Right lung (tissue), 2 donors: ENCODE measurements at regions not wholly inside any gene's neighbourhood (a gene's known extent, or its start where the extent isn't known, plus 50 kb on each side); places are given as distances from the start of the nearest gene placed in this dataset.

Experiments
- DNase-seq, 2 donors: peaks; one replicate each; pipeline ENCODE4 v3.0.0-alpha.2; 2013

GRCh38 chr16:55154956-55155355 is 169.0 kb upstream of the IRX6 start:
- no peak for DNase-seq

- DNase-seq: no peak
Measured at GRCh38 chr16:55155815-55156214, 168.2 kb upstream of the IRX6 start.

GRCh38 chr16:55169780-55170179 is 154.2 kb upstream of the IRX6 start:
- no peak for DNase-seq

GRCh38 chr16:55171241-55171640 is 152.8 kb upstream of the IRX6 start:
- no peak for DNase-seq

- no peak for DNase-seq
Measured at GRCh38 chr16:55175389-55175788, 148.6 kb upstream of the IRX6 start.

GRCh38 chr16:55176901-55177300 is 147.1 kb upstream of the IRX6 start:
- DNase-seq: no peak

GRCh38 chr16:55179411-55179810 is 144.6 kb upstream of the IRX6 start:
- DNase-seq: no peak

- peak; percentile 53 to 62 for DNase-seq
Measured at GRCh38 chr16:55179852-55180585, 144.0 kb upstream of the IRX6 start.

GRCh38 chr16:55184052-55184451 is 140.0 kb upstream of the IRX6 start:
- no peak for DNase-seq

- DNase-seq: no peak
Measured at GRCh38 chr16:55184619-55185018, 139.4 kb upstream of the IRX6 start.

GRCh38 chr16:55189224-55189623 is 134.8 kb upstream of the IRX6 start:
- DNase-seq: no peak

- no peak for DNase-seq
Measured at GRCh38 chr16:55189682-55190636, 134.0 kb upstream of the IRX6 start.

GRCh38 chr16:55192734-55193133 is 131.3 kb upstream of the IRX6 start:
- DNase-seq: no peak

GRCh38 chr16:55203570-55203969 is 120.4 kb upstream of the IRX6 start:
- DNase-seq: no peak

GRCh38 chr16:55204069-55204468 is 119.9 kb upstream of the IRX6 start:
- DNase-seq: no peak

GRCh38 chr16:55204923-55205322 is 119.1 kb upstream of the IRX6 start:
- DNase-seq: no peak

GRCh38 chr16:55207693-55208428 is 116.1 kb upstream of the IRX6 start:
- DNase-seq: no peak

- no peak for DNase-seq
Measured at GRCh38 chr16:55209626-55210025, 114.4 kb upstream of the IRX6 start.

GRCh38 chr16:55212791-55213190 is 111.2 kb upstream of the IRX6 start:
- no peak for DNase-seq

GRCh38 chr16:55214412-55214811 is 109.6 kb upstream of the IRX6 start:
- no peak for DNase-seq

GRCh38 chr16:55214974-55215494 is 109.0 kb upstream of the IRX6 start:
- no peak for DNase-seq

GRCh38 chr16:55217392-55217791 is 106.6 kb upstream of the IRX6 start:
- DNase-seq: no peak
